ENCODE measurements at regions not wholly inside any gene's neighbourhood (a gene's known extent, or its start where the extent isn't known, plus 50 kb on each side); places are given as distances from the start of the nearest gene placed in this dataset.

GRCh38 chr10:2476812-2477553 lies 590.4 kb upstream of the PFKP start:
- Histone ChIP-seq H2BK120ac (ENCODE audit: low read depth, low read length, poor library complexity, severe bottlenecking) (no peak overlapping the region), H3K14ac (ENCODE audit: insufficient read depth, low read length) (no peak overlapping the region), H2BK20ac (ENCODE audit: low read depth, low read length, poor library complexity, severe bottlenecking) (no peak overlapping the region), H3K27ac (ENCODE audit: insufficient read length, low read depth, low read length) (no peak overlapping the region), H3K56ac (ENCODE audit: insufficient read length, low read depth, low read length) (no peak overlapping the region), H3K4me2 (ENCODE audit: insufficient read depth, insufficient read length, low read length) (no peak overlapping the region), H3K79me2 (ENCODE audit: insufficient read depth, low read length) (no peaks in the 10 kb centered on the region), H3T11ph (ENCODE audit: low read length) (no peak overlapping the region), H3K4ac (ENCODE audit: low read depth, low read length) (no peak overlapping the region), H3K9me3 (ENCODE audit: control insufficient read depth, low read depth, low read length) (no peaks in the 10 kb centered on the region), H2AFZ (ENCODE audit: low read length) (no peak overlapping the region), H4K91ac (ENCODE audit: insufficient read length, low read depth, low read length) (no peak overlapping the region), H3K23ac (ENCODE audit: insufficient read length, low read depth, low read length) (no peak overlapping the region), H3K18ac (ENCODE audit: insufficient read length, low read depth, low read length) (no peak overlapping the region), H2BK12ac (ENCODE audit: insufficient read length, low read depth, low read length) (peak overlapping the region; percentile 25), H4K5ac (ENCODE audit: insufficient read length, low read depth, low read length) (no peak overlapping the region), H3K23me2 (ENCODE audit: insufficient read length, low read depth, low read length, poor library complexity, severe bottlenecking) (no peaks in the 10 kb centered on the region), H3K4me1 (ENCODE audit: insufficient read depth, low read length) (peaks cover 3% of the 10 kb centered on the region; the same call in 1 of the 2 replicates), H4K8ac (replicated peaks; ENCODE audit: insufficient read length, low read depth, low read length) (no peak overlapping the region), H2BK15ac (ENCODE audit: low read depth, low read length) (no peak overlapping the region), H4K20me1 (ENCODE audit: control insufficient read depth, insufficient read depth, insufficient read length) (no peaks in the 10 kb centered on the region), H3K79me1 (ENCODE audit: insufficient read depth, low read depth, low read length, poor library complexity, severe bottlenecking) (no peaks in the 10 kb centered on the region), H3K9ac (ENCODE audit: extremely low read depth, insufficient read length, low read length) (no peak overlapping the region), H2AK5ac (ENCODE audit: insufficient read length, low read length) (no peak overlapping the region), H3K27me3 (ENCODE audit: insufficient read depth, low read length) (no peaks in the 10 kb centered on the region), H2BK5ac (ENCODE audit: insufficient read length, low read length) (no peak overlapping the region)
- peak; percentile 43; the same call in 2 of the 3 replicates for TF ChIP-seq CTCF (conservative IDR thresholded peaks at IDR 0.05)
- H3K4me3 Mint-ChIP-seq = no peak overlapping the region
- peaks cover 23 to 26% of the 10 kb centered on the region in 2 experiments for H3K4me1 Mint-ChIP-seq
- peaks cover 2 to 18% (median 9%) of the 10 kb centered on the region in 3 experiments; a peak in 5 of 7 replicates for H3K36me3 Mint-ChIP-seq (ENCODE audit: insufficient read depth in 1 of 3, low read depth in 3 of 3)
- H3K9me3 Mint-ChIP-seq = peaks cover 9 to 12% of the 10 kb centered on the region in 2 experiments; a peak in 4 of 5 replicates
- no CpG with 5 or more reads among the region's 9 CpGs for WGBS (ENCODE audit: extremely low coverage, insufficient read length, low lambda C conversion rate)
- H3K27me3 Mint-ChIP-seq (ENCODE audit: low read depth) = no peaks in the 10 kb centered on the region
- peak; percentile 93 for DNase-seq
- peak overlapping the region in 2 of 3 experiments; percentile 73 to 77; a peak in 2 of 7 replicates for H3K27ac Mint-ChIP-seq
